ENCODE measurements at regions not wholly inside any gene's neighbourhood (a gene's known extent, or its start where the extent isn't known, plus 50 kb on each side); places are given as distances from the start of the nearest gene placed in this dataset.
A peak's percentile ranks its signal among the peaks of the same experiment; 100 is the strongest.
"Not testable (repeated sequence)": the region's sequence is repeated elsewhere in the genome, so short reads cannot be mapped to it uniquely, and the experiment has no call there.

DNA sequence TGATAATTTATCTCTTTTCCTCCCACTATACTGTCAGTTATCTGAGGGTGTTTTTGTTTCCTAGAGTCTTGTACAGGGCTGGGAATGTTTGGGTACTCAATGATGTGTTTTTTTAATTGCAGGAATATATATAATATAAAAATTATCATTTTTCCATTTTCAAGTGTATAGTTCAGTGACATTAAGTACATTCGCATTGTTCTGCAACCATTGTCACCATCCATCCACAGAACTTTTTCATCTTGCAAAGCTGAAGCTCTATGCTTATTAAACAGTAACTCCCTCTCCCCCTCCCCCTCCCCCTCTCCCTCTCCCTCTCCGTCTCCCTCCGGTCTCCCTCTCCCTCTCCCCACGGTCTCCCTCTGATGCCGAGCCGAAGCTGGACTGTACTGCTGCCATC lies 93.0 kb upstream of the MANSC4 start:
- TF ChIP-seq POLR2A (IDR thresholded peaks at IDR 0.05; ENCODE audit: low read length) (no peak), GATA1 (IDR thresholded peaks at IDR 0.05; ENCODE audit: low read depth, low read length) (no peak)
- DNase-seq, result no peak

DNA sequence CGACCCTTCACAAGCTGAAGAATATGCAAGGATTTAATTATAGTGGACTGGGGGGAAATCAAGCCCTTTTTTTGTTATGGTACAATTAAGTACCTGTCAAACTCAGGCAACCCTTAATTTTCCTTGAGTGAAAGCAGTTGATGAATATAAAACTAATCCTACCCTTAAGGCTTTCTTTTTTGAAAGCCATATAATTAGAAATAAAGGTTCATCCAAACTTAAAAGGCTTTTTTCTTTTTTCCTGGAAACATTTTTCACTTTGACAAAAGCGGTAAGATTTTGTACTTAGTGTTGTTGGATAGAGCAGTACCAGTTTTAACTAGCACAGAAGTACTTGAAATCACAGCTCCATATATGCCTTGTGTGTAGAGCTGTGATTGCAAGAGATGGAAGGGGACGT lies 91.9 kb upstream of the MANSC4 start:
- DNase-seq, result no peak
- no peak for TF ChIP-seq GATA1 (IDR thresholded peaks at IDR 0.05; ENCODE audit: low read depth, low read length)
- no peak for TF ChIP-seq POLR2A (IDR thresholded peaks at IDR 0.05; ENCODE audit: low read length)

DNA sequence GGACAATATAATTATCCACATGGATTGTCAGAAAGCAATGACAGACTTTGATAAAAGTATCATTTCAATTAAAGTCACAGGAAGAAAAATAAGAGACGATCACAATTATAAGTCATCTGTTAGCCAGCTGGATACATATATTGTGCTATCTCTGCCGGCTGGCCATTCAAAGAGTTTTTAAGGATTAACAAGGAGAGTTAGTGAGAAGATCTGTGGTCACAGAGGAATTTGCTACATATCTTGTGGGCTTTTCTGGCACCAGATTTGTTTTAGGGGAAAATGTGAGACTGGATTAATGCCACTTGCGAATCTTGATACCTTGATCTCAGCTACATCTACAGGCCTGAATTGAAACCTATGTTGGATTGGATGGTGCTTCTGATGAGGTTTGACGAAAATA lies 90.9 kb upstream of the MANSC4 start:
- TF ChIP-seq POLR2A (IDR thresholded peaks at IDR 0.05; ENCODE audit: low read length), result no peak
- TF ChIP-seq GATA1 (IDR thresholded peaks at IDR 0.05; ENCODE audit: low read depth, low read length), result no peak

DNA sequence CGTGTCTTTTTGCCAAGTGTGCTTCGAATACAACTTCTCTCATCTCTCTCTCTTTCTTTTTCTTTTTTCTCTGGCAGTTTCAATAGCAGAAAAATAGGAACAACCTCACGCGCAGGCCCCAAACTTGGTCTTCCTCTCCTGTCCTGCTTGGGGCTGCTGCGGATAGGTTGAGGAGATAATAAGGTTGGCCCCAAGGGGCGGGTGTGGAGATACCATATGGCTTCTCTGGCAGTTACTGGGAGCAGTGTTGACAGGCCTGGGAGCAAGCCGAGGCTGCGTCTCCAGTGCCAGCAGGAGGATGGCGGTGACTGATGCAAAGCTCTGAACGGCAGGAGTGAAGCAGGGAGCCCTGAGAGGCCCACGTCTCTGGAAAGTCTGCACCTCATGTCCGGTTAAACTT lies 89.5 kb upstream of the MANSC4 start:
- no peak for DNase-seq
- no peak for TF ChIP-seq GATA1 (IDR thresholded peaks at IDR 0.05; ENCODE audit: low read depth, low read length)
- no peak for TF ChIP-seq POLR2A (IDR thresholded peaks at IDR 0.05; ENCODE audit: low read length)

More for the DNA sequence above, 90.9 kb upstream of the MANSC4 start:
- DNase-seq, result no peak

DNA sequence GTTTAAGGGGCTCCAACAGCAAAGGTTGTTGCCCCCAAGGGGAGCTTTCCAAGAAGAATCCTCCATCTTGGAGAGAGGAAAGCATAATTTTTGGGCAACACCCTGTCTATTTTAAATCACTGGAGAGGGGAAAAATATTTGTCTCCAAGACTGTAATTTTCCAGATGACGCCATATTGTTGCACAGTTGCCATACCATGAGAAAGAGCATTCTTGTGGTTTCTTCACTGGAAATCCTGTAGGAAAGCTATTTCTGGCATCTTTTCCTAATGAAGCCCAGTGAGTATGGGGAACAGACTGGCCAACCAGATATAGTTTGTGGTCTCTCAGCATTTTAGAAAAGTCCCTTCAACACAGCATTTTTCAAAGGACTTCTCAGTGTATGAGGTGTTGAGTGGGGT lies 88.1 kb upstream of the MANSC4 start:
- no peak for DNase-seq

DNA sequence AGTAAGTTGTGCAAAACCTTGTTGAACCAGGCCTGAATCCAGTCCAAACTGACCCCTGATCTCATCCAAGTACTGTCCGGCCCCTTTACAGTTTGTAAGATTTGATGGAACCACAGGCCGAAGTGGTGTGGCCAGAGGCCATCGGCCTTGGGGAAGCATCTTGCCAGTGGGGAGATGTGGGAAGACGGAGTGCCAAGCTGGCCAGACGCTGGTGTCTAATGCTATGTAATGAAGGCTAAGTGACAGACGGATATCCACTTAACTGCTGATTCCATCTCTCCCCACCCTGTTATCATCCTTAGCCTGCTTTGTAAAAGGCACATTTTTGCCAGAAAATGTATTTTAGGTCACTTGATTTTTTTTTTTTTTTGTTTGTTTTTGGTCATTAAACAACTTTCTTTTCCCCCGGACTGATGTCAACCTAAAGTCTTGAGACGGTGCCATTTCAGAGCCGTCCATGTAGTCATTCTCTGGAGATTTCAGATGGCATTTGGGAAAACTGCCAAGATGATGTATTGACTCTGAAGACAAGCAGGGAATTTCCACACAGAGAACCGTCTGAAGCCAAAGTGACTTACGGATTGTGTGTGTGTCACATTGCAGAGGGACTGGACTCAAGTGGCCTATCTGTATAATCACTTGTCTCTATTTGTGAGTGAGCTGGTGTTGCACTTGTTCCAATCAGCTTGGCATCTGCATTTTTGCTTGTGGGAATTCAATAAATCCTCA lies 86.5 kb upstream of the MANSC4 start:
- DNase-seq, result no peak
- TF ChIP-seq POLR2A (IDR thresholded peaks at IDR 0.05; ENCODE audit: low read length), result no peak
- no peak for TF ChIP-seq GATA1 (IDR thresholded peaks at IDR 0.05; ENCODE audit: low read depth, low read length)

More for the DNA sequence above, 88.1 kb upstream of the MANSC4 start:
- TF ChIP-seq POLR2A (IDR thresholded peaks at IDR 0.05; ENCODE audit: low read length) (no peak), GATA1 (IDR thresholded peaks at IDR 0.05; ENCODE audit: low read depth, low read length) (no peak)

DNA sequence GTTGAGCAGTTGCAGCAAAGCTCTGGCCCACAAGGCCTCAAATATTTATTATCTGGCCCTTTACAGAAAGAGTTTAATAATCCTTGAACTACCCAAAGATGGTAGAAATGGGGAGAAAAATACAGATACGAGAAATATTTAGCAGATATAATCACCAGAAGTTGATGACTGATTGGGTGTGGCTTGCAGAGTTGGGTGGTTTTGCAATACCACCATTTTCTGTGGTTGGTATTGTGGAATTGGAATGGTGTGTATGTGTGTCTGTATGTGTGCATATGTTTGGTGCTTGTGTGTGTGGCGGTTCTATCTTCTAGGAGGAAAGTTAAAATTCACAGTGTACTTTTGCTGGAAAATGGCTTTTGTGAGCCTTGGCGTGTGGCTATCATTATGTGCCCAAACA lies 85.4 kb upstream of the MANSC4 start:
- no peak for DNase-seq
- no peak for TF ChIP-seq POLR2A (IDR thresholded peaks at IDR 0.05; ENCODE audit: low read length)
- no peak for TF ChIP-seq GATA1 (IDR thresholded peaks at IDR 0.05; ENCODE audit: low read depth, low read length)

DNA sequence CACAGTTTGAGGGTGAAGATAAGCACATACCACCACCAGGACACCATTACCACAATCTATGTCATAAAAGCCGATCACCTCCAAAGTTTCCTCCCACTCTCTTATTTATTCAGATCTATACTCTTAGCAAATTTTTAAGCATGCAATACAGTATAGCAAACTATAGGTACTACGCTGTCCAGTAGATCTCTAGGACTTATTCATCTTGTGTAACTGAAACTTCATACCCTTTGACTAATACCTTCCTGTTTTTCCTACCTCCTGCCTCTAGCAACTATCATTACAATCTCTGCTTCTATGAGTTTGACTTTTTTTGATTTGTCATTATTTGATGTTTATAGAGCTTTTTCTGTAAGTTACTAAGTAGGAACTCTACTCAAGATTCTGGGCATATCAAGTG lies 84.5 kb upstream of the MANSC4 start:
- no peak for DNase-seq
- TF ChIP-seq POLR2A (IDR thresholded peaks at IDR 0.05; ENCODE audit: low read length) (no peak), GATA1 (IDR thresholded peaks at IDR 0.05; ENCODE audit: low read depth, low read length) (no peak)

DNA sequence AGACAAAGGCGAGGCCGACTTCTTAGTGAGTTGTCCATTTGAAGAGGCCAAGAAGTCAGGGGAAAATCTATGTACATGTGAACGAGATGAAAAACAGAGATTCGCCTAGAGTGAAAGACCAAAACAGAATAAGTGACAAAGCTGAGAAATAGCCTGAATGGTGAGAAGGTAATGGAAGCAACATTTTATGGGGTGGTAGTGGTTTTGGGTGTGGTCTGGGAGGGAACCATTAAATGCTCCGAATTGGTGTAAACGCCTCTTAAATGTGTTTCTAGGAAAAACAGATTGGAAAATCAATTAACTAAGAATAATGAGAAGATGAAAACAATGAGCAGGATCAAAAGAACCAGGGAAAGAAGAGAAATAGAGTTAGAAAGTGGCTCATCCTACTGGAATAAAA lies 83.8 kb upstream of the MANSC4 start:
- TF ChIP-seq POLR2A (IDR thresholded peaks at IDR 0.05; ENCODE audit: low read length), result no peak
- TF ChIP-seq GATA1 (IDR thresholded peaks at IDR 0.05; ENCODE audit: low read depth, low read length), result no peak
- DNase-seq, result no peak

DNA sequence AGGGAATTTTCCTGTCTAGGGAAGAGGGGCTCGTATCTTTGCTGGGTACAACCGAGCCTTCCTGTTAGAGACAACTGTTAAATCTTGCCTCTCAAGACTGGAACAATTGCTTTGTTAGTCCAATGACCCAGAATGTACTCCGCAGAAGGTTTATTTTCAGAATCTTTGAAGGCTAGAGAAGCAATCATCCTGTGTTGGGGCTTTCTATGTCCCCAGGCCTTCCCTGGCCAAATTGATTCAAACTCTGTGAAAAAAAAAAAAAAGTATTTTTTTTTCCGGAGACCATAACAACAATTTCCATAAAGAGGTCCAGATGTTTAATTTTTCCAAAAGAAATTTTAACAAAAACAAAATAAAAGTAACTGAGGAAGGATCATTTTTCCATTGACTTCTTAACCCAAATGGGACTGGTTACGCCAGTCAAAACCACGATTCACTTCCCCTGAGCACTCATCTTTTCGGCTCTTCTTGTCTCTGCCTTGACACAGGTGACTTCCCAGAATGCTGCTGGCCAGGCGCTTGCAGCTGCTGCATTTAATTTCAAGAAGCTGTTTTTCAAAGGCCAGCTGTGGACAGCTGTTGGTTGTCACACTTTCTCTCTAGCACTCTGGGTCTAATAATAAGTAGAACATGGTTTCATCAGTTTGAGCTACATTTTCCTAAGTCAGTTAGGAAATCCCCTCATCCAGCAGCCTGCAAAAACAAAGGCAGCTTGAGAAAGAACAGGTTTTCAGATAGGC lies 81.6 kb upstream of the MANSC4 start:
- DNase-seq, result no peak
- TF ChIP-seq GATA1 (IDR thresholded peaks at IDR 0.05; ENCODE audit: low read depth, low read length), result no peak
- TF ChIP-seq POLR2A (IDR thresholded peaks at IDR 0.05; ENCODE audit: low read length), result no peak

DNA sequence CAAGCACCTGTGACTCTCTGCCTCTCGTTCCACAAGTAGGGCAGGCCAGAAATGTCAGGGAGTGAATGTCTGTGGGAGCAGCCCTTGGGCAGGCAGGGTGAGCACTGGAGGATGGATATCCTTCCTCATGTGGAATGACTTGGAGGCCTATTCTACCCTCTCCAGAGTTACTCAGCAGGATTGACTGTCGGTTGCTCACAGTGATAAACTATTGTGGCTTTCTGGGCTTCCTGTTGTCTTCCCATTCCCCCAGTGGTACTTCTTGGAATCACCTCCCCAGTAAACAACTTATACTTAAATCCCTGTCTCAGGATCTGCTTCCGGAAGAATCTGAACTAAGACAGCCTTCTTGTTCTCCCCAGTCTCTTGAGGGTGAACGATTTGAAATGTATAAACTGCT lies 79.6 kb upstream of the MANSC4 start:
- no peak for TF ChIP-seq GATA1 (IDR thresholded peaks at IDR 0.05; ENCODE audit: low read depth, low read length)
- TF ChIP-seq POLR2A (IDR thresholded peaks at IDR 0.05; ENCODE audit: low read length), result no peak
- DNase-seq, result no peak

DNA sequence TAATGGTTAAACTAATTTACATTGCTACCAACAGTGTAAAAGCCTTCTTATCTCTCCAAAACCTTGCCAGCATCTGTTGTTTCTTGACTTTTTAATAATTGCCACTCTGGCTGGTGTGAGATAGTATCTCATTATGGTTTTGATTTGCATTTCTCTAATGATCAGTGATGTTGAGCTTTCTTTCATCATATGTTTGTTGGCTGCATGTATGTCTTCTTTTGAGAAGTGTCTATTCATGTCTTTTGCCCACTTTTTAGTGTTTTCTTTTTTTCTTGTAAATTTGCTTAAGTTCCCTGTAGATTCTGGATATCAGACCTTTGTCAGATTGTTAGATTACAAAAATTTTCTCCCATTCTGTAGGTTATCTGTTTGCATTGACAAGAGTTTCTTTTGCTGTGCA lies 77.0 kb upstream of the MANSC4 start:
- DNase-seq, result not testable (repeated sequence)

DNA sequence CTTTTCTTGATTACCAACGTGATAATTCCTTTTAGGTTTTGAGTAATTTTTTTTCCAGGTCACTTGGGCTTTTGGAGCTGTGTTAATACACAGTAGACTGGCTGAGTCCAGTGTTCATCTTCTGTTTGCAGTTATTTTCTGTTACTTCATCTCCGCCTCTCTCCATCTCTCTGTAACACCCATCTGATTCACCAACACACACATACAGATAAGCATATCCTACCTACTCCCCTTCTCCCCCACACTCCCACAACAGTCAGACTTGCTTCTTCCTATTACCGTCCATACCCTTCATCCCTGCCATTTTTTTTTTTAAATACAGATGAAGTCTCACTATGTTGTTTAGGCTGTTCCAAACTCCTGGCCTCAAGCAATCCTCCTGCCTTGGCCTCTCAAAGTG lies 72.7 kb upstream of the MANSC4 start:
- DNase-seq, result peak; percentile 17 to 54
- TF ChIP-seq GATA1 (IDR thresholded peaks at IDR 0.05; ENCODE audit: low read depth, low read length), result no peak
- no peak for TF ChIP-seq POLR2A (IDR thresholded peaks at IDR 0.05; ENCODE audit: low read length)

Data from erythroblast (primary cell).